ENCODE measurements at regions not wholly inside any gene's neighbourhood (a gene's known extent, or its start where the extent isn't known, plus 50 kb on each side); places are given as distances from the start of the nearest gene placed in this dataset.
"Not testable (repeated sequence)": the region's sequence is repeated elsewhere in the genome, so short reads cannot be mapped to it uniquely, and the experiment has no call there.

- FAIRE-seq (no peak), DNase-seq (ENCODE audit: insufficient read length, low spot score) (no peak)
These were observed 101.6 kb upstream of the MAP9 start for GRCh38 chr4:155478336-155478835.

- DNase-seq (ENCODE audit: insufficient read length, low spot score) (no peak), FAIRE-seq (no peak)
These were observed 98.0 kb upstream of the MAP9 start for GRCh38 chr4:155474758-155475157.

GRCh38 chr4:155473420-155474095, 96.8 kb upstream of the MAP9 start:
- no peak for DNase-seq (ENCODE audit: insufficient read length, low spot score)
- no peak for FAIRE-seq

GRCh38 chr4:155468282-155468681, 91.5 kb upstream of the MAP9 start:
- FAIRE-seq = no peak
- no peak for DNase-seq (ENCODE audit: insufficient read length, low spot score)

GRCh38 chr4:155450676-155451075, 73.9 kb upstream of the MAP9 start:
- DNase-seq (ENCODE audit: insufficient read length, low spot score) (no peak), FAIRE-seq (no peak)

- no peak for FAIRE-seq
These were observed 68.5 kb upstream of the MAP9 start for GRCh38 chr4:155445306-155445705.

GRCh38 chr4:155444721-155445120, 68.0 kb upstream of the MAP9 start:
- FAIRE-seq (no peak), DNase-seq (ENCODE audit: insufficient read length, low spot score) (no peak)

More at GRCh38 chr4:155445306-155445705, 68.5 kb upstream of the MAP9 start:
- no peak for DNase-seq (ENCODE audit: insufficient read length, low spot score)

- DNase-seq (ENCODE audit: insufficient read length, low spot score) (peak; percentile 20), FAIRE-seq (peak; percentile 84)
These were observed 65.7 kb upstream of the MAP9 start for GRCh38 chr4:155442267-155443105.

- FAIRE-seq = no peak
- no peak for DNase-seq (ENCODE audit: insufficient read length, low spot score)
These were observed 64.7 kb upstream of the MAP9 start for GRCh38 chr4:155441475-155441874.

GRCh38 chr4:155439760-155440159, 63.0 kb upstream of the MAP9 start:
- DNase-seq (ENCODE audit: insufficient read length, low spot score); FAIRE-seq: not testable (repeated sequence)

GRCh38 chr4:155434904-155435303, 58.1 kb upstream of the MAP9 start:
- FAIRE-seq = no peak
- DNase-seq (ENCODE audit: insufficient read length, low spot score) = no peak

GRCh38 chr4:155434366-155434765, 57.6 kb upstream of the MAP9 start:
- no peak for DNase-seq (ENCODE audit: insufficient read length, low spot score)
- FAIRE-seq = no peak

GRCh38 chr4:155433636-155434360, 57.0 kb upstream of the MAP9 start:
- no peak for FAIRE-seq

GRCh38 chr4:155430895-155431795, 54.4 kb upstream of the MAP9 start:
- DNase-seq (ENCODE audit: insufficient read length, low spot score) (no peak), FAIRE-seq (no peak)

More at GRCh38 chr4:155433636-155434360, 57.0 kb upstream of the MAP9 start:
- DNase-seq (ENCODE audit: insufficient read length, low spot score) = no peak

GRCh38 chr4:155428128-155428527, 51.4 kb upstream of the MAP9 start:
- FAIRE-seq (no peak), DNase-seq (ENCODE audit: insufficient read length, low spot score) (no peak)

GRCh38 chr4:155426953-155427352, 50.2 kb upstream of the MAP9 start:
- DNase-seq (ENCODE audit: insufficient read length, low spot score) (no peak), FAIRE-seq (no peak)
